HCT116 (cell line): ENCODE measurements at regions not wholly inside any gene's neighbourhood (a gene's known extent, or its start where the extent isn't known, plus 50 kb on each side); places are given as distances from the start of the nearest gene placed in this dataset.

Experiments used
- ATAC-seq: fragments of 200-7000 bp; cut with Tn5 transposase; 2 replicates; pipeline ENCODE4 v1.9.1; 2020; ENCODE audit warnings: mild to moderate bottlenecking, moderate library complexity
- BruUV-seq: library from RNA; stranded (reverse); fragments of 400-500 nt; replicated peaks from 2 replicates; lab custom pipeline; 2021; lab: Mats Ljungman, UMichigan
- CTCF ChIA-PET: fragments of 300-600 bp; sonication (Branson Sonifier 250); formaldehyde crosslinking; loops from one replicate; lab custom pipeline; 2021; ENCODE audit warnings: antibody characterized with exemption; lab: Charles Lee
- POLR2A ChIA-PET: fragments of 300-600, 350-600 bp; sonication (Branson Sonifier 250); formaldehyde crosslinking; loops from one replicate; lab custom pipeline; 2021; ENCODE audit warnings: antibody characterized with exemption; lab: Charles Lee
- RAD21 ChIA-PET, 2 experiments: fragments of 300-600 bp; sonication (Branson Sonifier 250); formaldehyde crosslinking; loops; one replicate each; lab custom pipeline; 2023; ENCODE audit warnings: low total read pairs in 2 of 2; ENCODE audit not compliant: uncharacterized antibody in 2 of 2, unreplicated experiment in 2 of 2, low non-redundant PET in 1 of 2; lab: Charles Lee
- DNase-seq: peaks from one replicate; pipeline ENCODE4 v3.0.0-alpha.2; 2010; ENCODE audit warnings: low read depth, low spot score
- H2AFZ ChIP-seq: fragments of 200-600 bp; shearing (Covaris generic), sonication (generic); 2 replicates; pipeline ENCODE4 v1.6.1; 2017; ENCODE audit warnings: low read depth, mixed run types, mixed read lengths, antibody characterized with exemption, low read length; ENCODE audit not compliant: poor library complexity, severe bottlenecking
- H3K27ac ChIP-seq: 2 replicates; pipeline ENCODE4 v1.5.1; 2012; ENCODE audit warnings: low read depth, low read length
- H3K27me3 ChIP-seq: fragments of 200-600 bp; sonication (generic); 2 replicates; pipeline ENCODE4 v1.6.1; 2016; ENCODE audit warnings: mixed run types, low read length, mixed read lengths; ENCODE audit not compliant: insufficient read depth
- H3K36me3 ChIP-seq, 2 experiments: fragments of 200-500 bp in 1 of 2; fragments of 200-600 bp in 1 of 2; sonication (Bioruptor generic) in 1 of 2; sonication (generic) in 1 of 2; 2 replicates each; pipeline versions ENCODE4 v1.5.1 to v1.6.1; 2014 to 2016; ENCODE audit warnings: low read length in 2 of 2, inconsistent platforms in 1 of 2, mixed read lengths in 1 of 2, mixed run types in 1 of 2; ENCODE audit not compliant: insufficient read depth in 2 of 2, control insufficient read depth in 1 of 2
- H3K4me1 ChIP-seq, 2 experiments: fragments of 200-600 bp in 1 of 2; sonication (generic) in 1 of 2; 2 replicates each; pipeline versions ENCODE4 v1.5.1 to v1.6.1; 2012 to 2017; ENCODE audit warnings: low read length in 2 of 2, inconsistent platforms in 1 of 2, mild to moderate bottlenecking in 1 of 2, mixed read lengths in 1 of 2, mixed run types in 1 of 2, moderate library complexity in 1 of 2; ENCODE audit not compliant: insufficient read depth in 2 of 2, control insufficient read depth in 1 of 2
- H3K4me2 ChIP-seq: fragments of 200-600 bp; sonication (generic); 2 replicates; pipeline ENCODE4 v1.6.1; 2017; ENCODE audit warnings: mixed run types, low read length, mixed read lengths
- H3K4me3 ChIP-seq, 2 experiments: fragments of 200-600 bp in 1 of 2; sonication (generic) in 1 of 2; replicated peaks in 1 of 2; 2 replicates each; pipeline ENCODE4 v1.5.1; 2011 to 2016; ENCODE audit warnings: low read length in 2 of 2, control low read depth in 1 of 2, low read depth in 1 of 2, mild to moderate bottlenecking in 1 of 2, mixed read lengths in 1 of 2, mixed run types in 1 of 2
- H3K79me2 ChIP-seq: fragments of 200-600 bp; sonication (generic); 2 replicates; pipeline ENCODE4 v1.6.1; 2017; ENCODE audit warnings: mild to moderate bottlenecking, mixed run types, low read length, moderate library complexity, mixed read lengths; ENCODE audit not compliant: insufficient read depth
- H3K9ac ChIP-seq: fragments of 200-600 bp; sonication (generic); 2 replicates; pipeline ENCODE4 v1.6.1; 2016; ENCODE audit warnings: low read length, mixed read lengths
- H3K9me2 ChIP-seq: fragments of 200-600 bp; sonication (generic), shearing (Covaris generic); 2 replicates; pipeline ENCODE4 v1.6.1; 2017; ENCODE audit warnings: mixed run types, mild to moderate bottlenecking, moderate library complexity; ENCODE audit not compliant: insufficient read depth
- H3K9me3 ChIP-seq, 2 experiments: fragments of 200-500 bp in 1 of 2; fragments of 200-600 bp in 1 of 2; sonication (Bioruptor generic) in 1 of 2; sonication (generic) in 1 of 2; 2 replicates each; pipeline ENCODE4 v1.6.1; 2014 to 2017; ENCODE audit warnings: low read length in 2 of 2, mixed read lengths in 2 of 2, inconsistent platforms in 1 of 2, low read depth in 1 of 2, mild to moderate bottlenecking in 1 of 2, mixed run types in 1 of 2, moderate library complexity in 1 of 2; ENCODE audit not compliant: control insufficient read depth in 1 of 2, insufficient read depth in 1 of 2
- H4K20me1 ChIP-seq: fragments of 200-600 bp; sonication (generic), shearing (Covaris generic); 2 replicates; pipeline ENCODE4 v1.6.1; 2017; ENCODE audit warnings: mixed run types, mild to moderate bottlenecking, moderate library complexity; ENCODE audit not compliant: insufficient read depth
- CEBPB ChIP-seq: IDR thresholded peaks from 2 replicates; pipeline ENCODE4 v1.6.1; 2012; ENCODE audit warnings: low read depth
- EGR1 ChIP-seq: IDR thresholded peaks from 2 replicates; pipeline ENCODE4 v1.6.1; 2012; ENCODE audit warnings: low read depth
- EZH2 ChIP-seq: fragments of 200-600 bp; sonication (generic); IDR thresholded peaks from 2 replicates; pipeline ENCODE4 v1.6.1; 2017; ENCODE audit warnings: antibody characterized with exemption, mixed run types
- EZH2phosphoT487 ChIP-seq: fragments of 200-600 bp; IDR thresholded peaks from 2 replicates; pipeline ENCODE4 v1.6.1; 2018; ENCODE audit warnings: antibody characterized with exemption, borderline replicate concordance
- FOSL1 ChIP-seq: IDR thresholded peaks from 2 replicates; pipeline ENCODE4 v1.6.1; 2012; ENCODE audit warnings: low read depth
- POLR2A ChIP-seq: IDR thresholded peaks from 2 replicates; pipeline ENCODE4 v1.7.0; 2011; ENCODE audit warnings: borderline replicate concordance; ENCODE audit not compliant: insufficient read depth, insufficient read length; ENCODE audit errors: extremely low read depth
- POLR2AphosphoS5 ChIP-seq: IDR thresholded peaks from 2 replicates; pipeline ENCODE4 v1.6.1; 2011; ENCODE audit warnings: mild to moderate bottlenecking, low read depth, low read length, moderate library complexity
- RAD21 ChIP-seq: IDR thresholded peaks from 2 replicates; pipeline ENCODE4 v1.6.1; 2012; ENCODE audit warnings: low read depth, mild to moderate bottlenecking
- SIN3A ChIP-seq: IDR thresholded peaks from 2 replicates; pipeline ENCODE4 v1.6.1; 2012; ENCODE audit warnings: low read depth
- SRF ChIP-seq: IDR thresholded peaks from 2 replicates; pipeline ENCODE4 v1.6.1; 2012; ENCODE audit warnings: low read depth
- TCF7L2 ChIP-seq: IDR thresholded peaks from 2 replicates; pipeline ENCODE4 v1.7.0; 2011; ENCODE audit warnings: borderline replicate concordance, inconsistent platforms; ENCODE audit not compliant: insufficient read depth, insufficient read length; ENCODE audit errors: extremely low read depth
- YY1 ChIP-seq: IDR thresholded peaks from 2 replicates; pipeline ENCODE4 v1.6.1; 2011; ENCODE audit warnings: low read length, low read depth, moderate library complexity, mild to moderate bottlenecking; ENCODE audit not compliant: insufficient replicate concordance; ENCODE audit errors: extremely low read depth
- ZNF274 ChIP-seq: fragments of 200-500 bp; sonication (Bioruptor generic); IDR thresholded peaks from 2 replicates; pipeline ENCODE4 v1.6.1; 2014; ENCODE audit warnings: mild to moderate bottlenecking, low read depth, low read length, inconsistent platforms
- intact Hi-C: fragments of 100-400 bp; cut with micrococcal nuclease; formaldehyde crosslinking; loops from 2 replicates; pipeline ENCODE4 v1.10.0; 2022
- TF ChIP-seq, protein P1 (sequence below): IDR thresholded peaks from 2 replicates; pipeline ENCODE4 v1.6.1; 2012
- TF ChIP-seq, protein P2 (sequence below): IDR thresholded peaks from 2 replicates; pipeline ENCODE4 v1.6.1; 2012

- no peaks in the 10 kb centered on the region for H3K79me2 ChIP-seq
- no peak overlapping the region for H2AFZ ChIP-seq
- H3K4me1 ChIP-seq, result no peaks in the 10 kb centered on the region
- H3K27me3 ChIP-seq, result no peaks in the 10 kb centered on the region
- DNase-seq, result no peak
- no peak overlapping the region for H3K4me2 ChIP-seq
- no peak overlapping the region for H3K27ac ChIP-seq
- ChIA-PET RAD21 (no interaction called here), CTCF (no interaction called here), POLR2A (no interaction called here)
- intact Hi-C loops, result no loop called here
- no peak for ATAC-seq
- H3K9me3 ChIP-seq, result no peaks in the 10 kb centered on the region
- no peaks in the 10 kb centered on the region for H3K9me2 ChIP-seq
- H3K36me3 ChIP-seq, result no peaks in the 10 kb centered on the region
- no peak overlapping the region for H3K4me3 ChIP-seq
- no peaks in the 10 kb centered on the region for H4K20me1 ChIP-seq
- no TSS peak for BruUV-seq
- no peak for TF ChIP-seq FOSL1
- TF ChIP-seq, protein P1, sequence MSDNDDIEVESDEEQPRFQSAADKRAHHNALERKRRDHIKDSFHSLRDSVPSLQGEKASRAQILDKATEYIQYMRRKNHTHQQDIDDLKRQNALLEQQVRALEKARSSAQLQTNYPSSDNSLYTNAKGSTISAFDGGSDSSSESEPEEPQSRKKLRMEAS, result no peak
- no peak for TF ChIP-seq POLR2A
- TF ChIP-seq POLR2AphosphoS5, result no peak
- no peak for TF ChIP-seq EZH2phosphoT487
- no peak for TF ChIP-seq ZNF274
- TF ChIP-seq EZH2, result no peak
- TF ChIP-seq, protein P2, sequence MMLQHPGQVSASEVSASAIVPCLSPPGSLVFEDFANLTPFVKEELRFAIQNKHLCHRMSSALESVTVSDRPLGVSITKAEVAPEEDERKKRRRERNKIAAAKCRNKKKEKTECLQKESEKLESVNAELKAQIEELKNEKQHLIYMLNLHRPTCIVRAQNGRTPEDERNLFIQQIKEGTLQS, result no peak
- TF ChIP-seq RAD21, result no peak
- TF ChIP-seq TCF7L2, result no peak
- TF ChIP-seq EGR1, result no peak
- no peak overlapping the region for H3K9ac ChIP-seq
Observed at GRCh38 chr4:113847710-113848109, 86.2 kb upstream of the CAMK2D start.

GRCh38 chr4:113846433-113846832 is 84.9 kb upstream of the CAMK2D start:
- CTCF ChIA-PET, result no interaction called here
- intact Hi-C loops, result no loop called here
- H3K27me3 ChIP-seq, result no peaks in the 10 kb centered on the region
- no peaks in the 10 kb centered on the region for H3K9me3 ChIP-seq
- ATAC-seq (no peak), DNase-seq (no peak)
- H3K27ac ChIP-seq, result no peak overlapping the region
- H2AFZ ChIP-seq, result no peak overlapping the region
- H3K4me3 ChIP-seq, result no peak overlapping the region
- no peaks in the 10 kb centered on the region for H3K79me2 ChIP-seq
- no peak overlapping the region for H3K4me2 ChIP-seq
- H3K9ac ChIP-seq, result no peak overlapping the region
- RAD21 ChIA-PET, result no interaction called here
- H3K9me2 ChIP-seq, result no peaks in the 10 kb centered on the region
- TF ChIP-seq SIN3A, result no peak
- no peak for TF ChIP-seq POLR2A
- no peak for TF ChIP-seq YY1
- TF ChIP-seq TCF7L2, result no peak
- TF ChIP-seq EGR1, result no peak
- TF ChIP-seq EZH2, result no peak
- no peak for TF ChIP-seq SRF
- no peak for TF ChIP-seq CEBPB
- BruUV-seq, result no TSS peak
- no peaks in the 10 kb centered on the region for H4K20me1 ChIP-seq
- H3K4me1 ChIP-seq, result no peaks in the 10 kb centered on the region
- H3K36me3 ChIP-seq, result no peaks in the 10 kb centered on the region
- POLR2A ChIA-PET, result no interaction called here
